ENCODE measurements at regions not wholly inside any gene's neighbourhood (a gene's known extent, or its start where the extent isn't known, plus 50 kb on each side); places are given as distances from the start of the nearest gene placed in this dataset.

GRCh38 chr16:47983999-47984580 lies 171.7 kb downstream of the ABCC12 start:
- TF ChIP-seq CTCF (IDR thresholded peaks at IDR 0.05) (no peak), POLR2A (IDR thresholded peaks at IDR 0.05) (no peak)
